AG04449 (cell line): ENCODE measurements at regions not wholly inside any gene's neighbourhood (a gene's known extent, or its start where the extent isn't known, plus 50 kb on each side); places are given as distances from the start of the nearest gene placed in this dataset.

Experiments used
- CTCF ChIA-PET: fragments of 350-600 bp; formaldehyde crosslinking; extraction: SDS; loops from one replicate; lab custom pipeline; 2021; ENCODE audit warnings: antibody characterized with exemption; lab: Yijun Ruan, JAX
- POLR2A ChIA-PET: fragments of 400-600, 350-600 bp; formaldehyde crosslinking; extraction: SDS; loops from one replicate; lab custom pipeline; 2020; ENCODE audit warnings: antibody characterized with exemption, inconsistent platforms; lab: Yijun Ruan, JAX
- DNase-seq: peaks from one replicate; pipeline ENCODE4 v3.0.0-alpha.2; 2010; ENCODE audit warnings: low read depth, low spot score
- H3K4me3 ChIP-seq: 2 replicates; pipeline ENCODE4 v1.5.1; 2011; ENCODE audit warnings: low read depth, mild to moderate bottlenecking, control low read depth, low read length
- CTCF ChIP-seq: IDR thresholded peaks from one replicate; pipeline ENCODE4 v1.5.1; 2011; ENCODE audit warnings: mild to moderate bottlenecking, moderate library complexity, low read length, control low read depth, inconsistent platforms; ENCODE audit not compliant: insufficient read depth; ENCODE audit errors: missing control alignments

DNA sequence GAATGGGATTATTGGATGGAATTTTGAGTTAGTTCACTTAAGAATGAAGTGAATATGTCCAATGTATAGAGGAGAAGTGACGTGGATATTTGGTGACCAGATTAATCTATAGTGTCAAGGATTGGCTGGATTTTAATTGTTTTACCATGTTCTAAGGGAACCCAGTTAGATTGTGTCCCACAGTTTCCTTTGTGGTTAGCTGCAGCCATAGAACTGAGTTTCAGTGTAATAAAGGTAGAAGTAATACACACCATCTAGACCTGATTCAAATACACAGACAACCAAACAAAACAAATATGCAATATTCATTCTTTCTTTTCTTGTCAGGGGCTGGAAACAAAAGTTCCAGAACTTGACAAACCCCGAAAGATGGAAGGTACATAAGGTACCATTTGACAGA is 88.0 kb upstream of the RGS18 start:
- POLR2A ChIA-PET, result no interaction called here
- DNase-seq, result no peak
- CTCF ChIA-PET, result interaction anchor here (1.5 kb wide), 1 partner anchor 16 kb away, joined by 3 read pairs; no protein-coding TSS in a partner anchor
- TF ChIP-seq CTCF, result no peak
- H3K4me3 ChIP-seq, result no peak overlapping the region

GRCh38 chr1:192080684-192081083 is 77.6 kb upstream of the RGS18 start:
- DNase-seq, result no peak
- ChIA-PET CTCF (no interaction called here), POLR2A (no interaction called here)
- no peak for TF ChIP-seq CTCF
- H3K4me3 ChIP-seq, result no peak overlapping the region

DNA sequence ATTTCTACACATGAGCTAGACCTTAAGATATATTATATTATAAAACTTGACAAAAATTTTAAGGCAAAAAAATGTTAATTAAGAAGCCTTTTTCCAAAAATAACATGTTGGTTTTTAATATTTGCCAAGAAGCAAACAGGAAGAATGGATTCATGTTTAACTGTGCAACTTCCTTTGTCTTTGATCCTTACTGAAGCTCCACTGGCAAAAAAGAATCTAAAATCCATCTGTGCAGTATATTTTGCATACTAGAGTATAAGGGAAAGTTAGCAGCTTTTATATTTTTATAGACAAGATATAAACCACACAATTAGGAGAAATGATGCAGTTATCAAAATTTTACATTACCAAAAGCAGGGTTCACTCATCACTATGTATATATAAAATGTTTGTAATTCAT is 76.9 kb upstream of the RGS18 start:
- DNase-seq, result no peak
- no peak overlapping the region for H3K4me3 ChIP-seq
- no peak for TF ChIP-seq CTCF
- CTCF ChIA-PET, result no interaction called here
- POLR2A ChIA-PET, result no interaction called here

DNA sequence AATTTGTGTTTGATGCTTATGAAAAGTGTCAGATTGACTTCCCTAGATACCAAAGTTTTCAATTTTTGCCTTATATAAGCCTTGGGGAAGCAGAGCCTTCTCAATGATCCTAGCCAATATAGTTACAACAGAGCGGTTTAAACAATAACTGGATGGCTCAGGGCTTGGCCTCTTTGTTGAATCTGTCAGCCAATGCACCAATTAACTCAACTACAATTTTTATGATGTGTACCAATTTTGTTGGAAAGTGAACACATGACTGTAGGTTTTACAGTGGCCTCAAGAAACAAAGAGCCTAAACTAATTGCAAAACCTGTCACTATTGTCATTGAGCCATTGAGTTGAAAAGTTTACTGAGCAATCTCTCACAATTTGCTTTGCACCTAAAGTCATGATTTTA is 71.6 kb upstream of the RGS18 start:
- DNase-seq, result no peak
- TF ChIP-seq CTCF, result no peak
- H3K4me3 ChIP-seq, result no peak overlapping the region
- POLR2A ChIA-PET, result no interaction called here
- CTCF ChIA-PET, result no interaction called here

- no peak for TF ChIP-seq CTCF
- ChIA-PET CTCF (no interaction called here), POLR2A (no interaction called here)
- H3K4me3 ChIP-seq, result no peak overlapping the region
- DNase-seq, result no peak
Observed at GRCh38 chr1:192087334-192087733, 70.9 kb upstream of the RGS18 start.

- POLR2A ChIA-PET, result no interaction called here
- CTCF ChIA-PET, result no interaction called here
Observed at GRCh38 chr1:192088496-192088895, 69.8 kb upstream of the RGS18 start.

More at GRCh38 chr1:192088496-192088895, 69.8 kb upstream of the RGS18 start:
- DNase-seq, result no peak
- TF ChIP-seq CTCF, result no peak
- no peak overlapping the region for H3K4me3 ChIP-seq
